Endothelial cell (in vitro differentiated cells): ENCODE measurements at regions not wholly inside any gene's neighbourhood (a gene's known extent, or its start where the extent isn't known, plus 50 kb on each side); places are given as distances from the start of the nearest gene placed in this dataset.

Source experiments
- DNase-seq: peaks from one replicate; pipeline ENCODE4 v3.0.0; 2021; ENCODE audit warnings: low spot score
- H3K27ac Mint-ChIP-seq: one replicate; pipeline ENCODE4 v1.8.0; 2021; ENCODE audit warnings: mixed read lengths, inconsistent platforms; ENCODE audit not compliant: unreplicated experiment
- H3K27me3 Mint-ChIP-seq: one replicate; pipeline ENCODE4 v1.8.0; 2021; ENCODE audit warnings: mild to moderate bottlenecking, moderate library complexity, mixed read lengths, inconsistent platforms; ENCODE audit not compliant: unreplicated experiment
- H3K36me3 Mint-ChIP-seq: one replicate; pipeline ENCODE4 v1.8.0; 2021; ENCODE audit warnings: mild to moderate bottlenecking, low read depth, mixed read lengths, inconsistent platforms; ENCODE audit not compliant: unreplicated experiment
- H3K4me1 Mint-ChIP-seq: one replicate; pipeline ENCODE4 v1.8.0; 2021; ENCODE audit warnings: mild to moderate bottlenecking, mixed read lengths, inconsistent platforms; ENCODE audit not compliant: unreplicated experiment
- H3K4me3 Mint-ChIP-seq: one replicate; pipeline ENCODE4 v1.8.0; 2021; ENCODE audit warnings: mild to moderate bottlenecking, mixed read lengths, inconsistent platforms; ENCODE audit not compliant: unreplicated experiment
- H3K9me3 Mint-ChIP-seq: one replicate; pipeline ENCODE4 v1.8.0; 2021; ENCODE audit warnings: mixed read lengths, inconsistent platforms; ENCODE audit not compliant: unreplicated experiment
- CTCF ChIP-seq: fragments of 200-600 bp; sonication (generic); IDR thresholded peaks from one replicate; pipeline ENCODE4 v1.5.0; 2021; ENCODE audit warnings: antibody characterized with exemption; ENCODE audit not compliant: unreplicated experiment

- H3K4me3 Mint-ChIP-seq: no peak overlapping the region
- H3K27ac Mint-ChIP-seq: no peak overlapping the region
Measured at GRCh38 chr3:164890061-164890460, 188.2 kb downstream of the SI start.

GRCh38 chr3:164883171-164883570, 195.1 kb downstream of the SI start:
- Mint-ChIP-seq H3K36me3 (no peaks in the 10 kb centered on the region), H3K27me3 (no peaks in the 10 kb centered on the region), H3K4me3 (no peak overlapping the region), H3K4me1 (no peaks in the 10 kb centered on the region), H3K27ac (no peak overlapping the region), H3K9me3 (no peaks in the 10 kb centered on the region)
- no peak for TF ChIP-seq CTCF
- no peak for DNase-seq

More at GRCh38 chr3:164890061-164890460, 188.2 kb downstream of the SI start:
- no peak for DNase-seq
- no peaks in the 10 kb centered on the region for H3K9me3 Mint-ChIP-seq
- H3K27me3 Mint-ChIP-seq: no peaks in the 10 kb centered on the region
- no peaks in the 10 kb centered on the region for H3K36me3 Mint-ChIP-seq
- H3K4me1 Mint-ChIP-seq: no peaks in the 10 kb centered on the region
- TF ChIP-seq CTCF: no peak

GRCh38 chr3:164879201-164879600, 199.1 kb downstream of the SI start:
- no peak overlapping the region for H3K27ac Mint-ChIP-seq
- H3K36me3 Mint-ChIP-seq: no peaks in the 10 kb centered on the region
- no peaks in the 10 kb centered on the region for H3K4me1 Mint-ChIP-seq
- no peak for TF ChIP-seq CTCF
- no peak overlapping the region for H3K4me3 Mint-ChIP-seq
- DNase-seq: no peak
- H3K9me3 Mint-ChIP-seq: no peaks in the 10 kb centered on the region
- H3K27me3 Mint-ChIP-seq: no peaks in the 10 kb centered on the region

- Mint-ChIP-seq H3K27me3 (peaks cover 3% of the 10 kb centered on the region), H3K27ac (no peak overlapping the region), H3K36me3 (no peaks in the 10 kb centered on the region), H3K9me3 (no peaks in the 10 kb centered on the region), H3K4me3 (no peak overlapping the region), H3K4me1 (no peaks in the 10 kb centered on the region)
- no peak for DNase-seq
- TF ChIP-seq CTCF: no peak
Measured at GRCh38 chr3:164864454-164864853, 213.8 kb downstream of the SI start.

- DNase-seq: no peak
- Mint-ChIP-seq H3K27ac (no peak overlapping the region), H3K36me3 (no peaks in the 10 kb centered on the region), H3K4me1 (no peaks in the 10 kb centered on the region), H3K9me3 (no peaks in the 10 kb centered on the region), H3K27me3 (no peaks in the 10 kb centered on the region), H3K4me3 (no peak overlapping the region)
- no peak for TF ChIP-seq CTCF
Measured at GRCh38 chr3:164852866-164853265, 225.4 kb downstream of the SI start.
